ENCODE measurements at regions not wholly inside any gene's neighbourhood (a gene's known extent, or its start where the extent isn't known, plus 50 kb on each side); places are given as distances from the start of the nearest gene placed in this dataset.
A peak's percentile ranks its signal among the peaks of the same experiment; 100 is the strongest.

- Histone ChIP-seq H3K4ac (replicated peaks; ENCODE audit: insufficient read length, low read depth, low read length) (no peak overlapping the region), H3K4me3 (ENCODE audit: extremely low read depth in 1 of 4, insufficient read depth in 2 of 4, low read depth in 3 of 4, low read length in 4 of 4) (no peak overlapping the region), H4K20me1 (replicated peaks in 1 of 2; ENCODE audit: control insufficient read depth in 1 of 2, insufficient read depth in 2 of 2, low read length in 2 of 2) (no peaks in the 10 kb centered on the region), H4K8ac (ENCODE audit: extremely low read depth, insufficient read depth, low read length) (no peak overlapping the region), H2BK15ac (ENCODE audit: low read length) (no peak overlapping the region), H3K23ac (ENCODE audit: insufficient read length) (no peak overlapping the region), H3K79me2 (ENCODE audit: control insufficient read depth in 1 of 2, insufficient read depth in 2 of 2, low read length in 2 of 2) (no peaks in the 10 kb centered on the region), H2BK120ac (replicated peaks; ENCODE audit: low read depth, low read length) (no peak overlapping the region), H3K9ac (replicated peaks in 1 of 4; ENCODE audit: extremely low read depth in 1 of 4, low read depth in 3 of 4, low read length in 3 of 4) (no peak overlapping the region), H3K23me2 (ENCODE audit: low read depth, low read length) (no peaks in the 10 kb centered on the region), H3K14ac (ENCODE audit: insufficient read length) (no peak overlapping the region), H3K4me2 (ENCODE audit: insufficient read depth in 1 of 2, low read depth in 2 of 2, low read length in 2 of 2) (no peak overlapping the region), H4K91ac (replicated peaks; ENCODE audit: insufficient read length, low read length) (no peak overlapping the region), H2BK20ac (ENCODE audit: low read length) (no peak overlapping the region), H3K4me1 (replicated peaks in 1 of 4; ENCODE audit: control insufficient read depth in 3 of 4, insufficient read depth in 4 of 4, low read length in 3 of 4) (no peaks in the 10 kb centered on the region), H3K56ac (replicated peaks; ENCODE audit: insufficient read length, low read depth, low read length) (no peak overlapping the region), H3K9me3 (ENCODE audit: insufficient read depth in 2 of 2, low read depth in 1 of 2, low read length in 1 of 2) (no peaks in the 10 kb centered on the region), H2BK12ac (ENCODE audit: low read depth, low read length) (no peak overlapping the region), H4K5ac (ENCODE audit: insufficient read length, low read depth, low read length) (no peak overlapping the region), H3K27ac (ENCODE audit: low read depth, low read length) (no peak overlapping the region), H3K79me1 (ENCODE audit: low read depth, low read length) (no peaks in the 10 kb centered on the region), H3K36me3 (ENCODE audit: control insufficient read depth in 2 of 4, insufficient read depth in 4 of 4, low read length in 3 of 4) (no peaks in the 10 kb centered on the region), H3K18ac (ENCODE audit: extremely low read depth, low read length) (no peak overlapping the region), H3K27me3 (replicated peaks in 1 of 4; ENCODE audit: control insufficient read depth in 3 of 4, extremely low read depth in 1 of 4, insufficient read depth in 3 of 4, low read length in 3 of 4) (no peaks in the 10 kb centered on the region), H2BK5ac (ENCODE audit: low read depth, low read length) (no peak overlapping the region), H2AK5ac (ENCODE audit: low read depth, low read length) (no peak overlapping the region), H2AFZ (ENCODE audit: low read length) (no peak overlapping the region)
- no peak for FAIRE-seq
- WGBS, 2 experiments (ENCODE audit: extremely low coverage in 1 of 2, insufficient coverage in 1 of 2, insufficient read length in 1 of 2, insufficient replicate concordance in 2 of 2, low coverage in 1 of 2, low lambda C conversion rate in 2 of 2, missing lambda C conversion rate in 1 of 2), result 72% methylated on average over 3 of the region's 3 CpGs; no CpG with 5 or more reads in 1 of the 2 experiments
- POLR2A ChIA-PET (ENCODE audit: partially characterized antibody), result no interaction called here
- CTCF ChIA-PET (ENCODE audit: partially characterized antibody), result interaction anchor here (0.7 kb wide), 1 partner anchor 30 kb away, joined by 3 read pairs; no protein-coding TSS in a partner anchor
- TF ChIP-seq RAD21 (IDR thresholded peaks at IDR 0.05 in 1 of 2, conservative IDR thresholded peaks at IDR 0.05 in 1 of 2; ENCODE audit: low read depth in 2 of 2, low read length in 2 of 2), result peak in 1 of 2 experiments; percentile 19; a peak in 1 of 4 replicates
- no peak for TF ChIP-seq RNF2 (IDR thresholded peaks at IDR 0.05; ENCODE audit: borderline replicate concordance, low read depth, low read length, missing control alignments, poor library complexity, severe bottlenecking)
- TF ChIP-seq JUND (IDR thresholded peaks at IDR 0.05; ENCODE audit: low read length), result no peak
- no peak for TF ChIP-seq TAF1 (IDR thresholded peaks at IDR 0.05; ENCODE audit: low read depth, low read length)
- TF ChIP-seq MAFK (IDR thresholded peaks at IDR 0.05; ENCODE audit: low read depth, low read length), result no peak
- TF ChIP-seq NANOG (IDR thresholded peaks at IDR 0.05; ENCODE audit: insufficient read depth, low read depth, low read length, poor library complexity, severe bottlenecking), result no peak
- no peak for TF ChIP-seq SAP30 (IDR thresholded peaks at IDR 0.05; ENCODE audit: insufficient read depth, insufficient replicate concordance, low read length)
- DNase-seq (ENCODE audit: low read depth in 1 of 2, low spot score in 2 of 2), result no peak
Observed at GRCh38 chr1:173364827-173365226, 112.3 kb upstream of the PRDX6 start.

All from H1 (cell line).